SK-N-SH (cell line): ENCODE measurements at regions not wholly inside any gene's neighbourhood (a gene's known extent, or its start where the extent isn't known, plus 50 kb on each side); places are given as distances from the start of the nearest gene placed in this dataset.

ENCODE experiments used
- CTCF ChIA-PET: fragments of 300-600, 350-600 bp; formaldehyde crosslinking; extraction: SDS; loops from one replicate; lab custom pipeline; 2021; lab: Yijun Ruan, JAX
- POLR2A ChIA-PET: fragments of 350-600 bp; sonication (Branson Sonifier 250); formaldehyde crosslinking; extraction: SDS; loops from one replicate; lab custom pipeline; 2020; ENCODE audit warnings: antibody characterized with exemption, inconsistent platforms; lab: Yijun Ruan, JAX
- DNase-seq: peaks from one replicate; pipeline ENCODE4 v3.0.0; 2012
- H2AFZ ChIP-seq: fragments of 200-600 bp; sonication (generic); 2 replicates; pipeline ENCODE4 v1.8.1; 2016; ENCODE audit warnings: antibody characterized with exemption, mild to moderate bottlenecking, low read depth
- H3F3A ChIP-seq: fragments of 200-600 bp; sonication (generic); replicated peaks from 2 replicates; pipeline ENCODE3; 2016; ENCODE audit warnings: antibody characterized with exemption, mild to moderate bottlenecking; ENCODE audit not compliant: insufficient read depth
- H3K27ac ChIP-seq, 2 experiments: fragments of 200-500 bp in 1 of 2; fragments of 200-600 bp in 1 of 2; sonication (Bioruptor generic) in 1 of 2; sonication (generic), shearing (Covaris generic) in 1 of 2; 2 replicates each; pipeline versions ENCODE4 v1.5.1 to v1.6.1; 2014 to 2016; ENCODE audit warnings: low read depth in 2 of 2, inconsistent platforms in 1 of 2, low read length in 1 of 2, mild to moderate bottlenecking in 1 of 2, mixed read lengths in 1 of 2
- H3K27me3 ChIP-seq: fragments of 200-600 bp; sonication (generic), shearing (Covaris generic); 2 replicates; pipeline ENCODE4 v1.6.1; 2016; ENCODE audit warnings: mixed run types; ENCODE audit not compliant: insufficient read depth
- H3K36me3 ChIP-seq, 2 experiments: fragments of 200-500 bp in 1 of 2; fragments of 200-600 bp in 1 of 2; sonication (Bioruptor generic) in 1 of 2; sonication (generic) in 1 of 2; replicated peaks in 1 of 2; 2 replicates each; pipeline versions ENCODE3 to v1.5.1; 2014 to 2016; ENCODE audit warnings: low read length in 1 of 2, mild to moderate bottlenecking in 1 of 2; ENCODE audit not compliant: insufficient read depth in 2 of 2, control insufficient read depth in 1 of 2
- H3K4me1 ChIP-seq, 2 experiments: fragments of 200-500 bp in 1 of 2; fragments of 200-600 bp in 1 of 2; sonication (Bioruptor generic) in 1 of 2; sonication (generic), shearing (Covaris generic) in 1 of 2; 2 replicates each; pipeline versions ENCODE4 v1.5.1 to v1.6.1; 2014 to 2016; ENCODE audit warnings: low read depth in 1 of 2, low read length in 1 of 2, mixed run types in 1 of 2; ENCODE audit not compliant: insufficient read depth in 2 of 2, control insufficient read depth in 1 of 2
- H3K4me2 ChIP-seq: fragments of 200-600 bp; sonication (generic), shearing (Covaris generic); 2 replicates; pipeline ENCODE4 v1.6.1; 2017; ENCODE audit warnings: mixed run types
- H3K4me3 ChIP-seq, 2 experiments: fragments of 200-500 bp in 1 of 2; fragments of 200-600 bp in 1 of 2; sonication (Bioruptor generic) in 1 of 2; sonication (generic), shearing (Covaris generic) in 1 of 2; 2 replicates each; pipeline versions ENCODE4 v1.5.1 to v1.8.1; 2014 to 2016; ENCODE audit warnings: low read depth in 2 of 2, inconsistent platforms in 1 of 2, low read length in 1 of 2, mild to moderate bottlenecking in 1 of 2, mixed read lengths in 1 of 2, moderate library complexity in 1 of 2
- H3K79me2 ChIP-seq: fragments of 200-600 bp; sonication (generic); 2 replicates; pipeline ENCODE4 v1.8.1; 2017; ENCODE audit warnings: mild to moderate bottlenecking; ENCODE audit not compliant: insufficient read depth
- H3K9ac ChIP-seq: fragments of 200-600 bp; sonication (generic); 2 replicates; pipeline ENCODE4 v1.6.1; 2017; ENCODE audit warnings: mixed run types
- H3K9me2 ChIP-seq: fragments of 200-600 bp; sonication (generic); 2 replicates; pipeline ENCODE4 v1.6.1; 2017; ENCODE audit warnings: mixed run types
- H3K9me3 ChIP-seq: fragments of 200-600 bp; sonication (generic); 2 replicates; pipeline ENCODE4 v1.6.1; 2017; ENCODE audit warnings: mixed run types, mild to moderate bottlenecking, moderate library complexity
- H4K20me1 ChIP-seq: fragments of 200-600 bp; sonication (generic); 2 replicates; pipeline ENCODE4 v1.6.1; 2017; ENCODE audit warnings: mild to moderate bottlenecking, mixed run types; ENCODE audit not compliant: insufficient read depth
- CHD2 ChIP-seq: fragments of 150-350 bp; IDR thresholded peaks from 2 replicates; pipeline ENCODE4 v1.6.1; 2018; ENCODE audit warnings: low read length; ENCODE audit not compliant: partially characterized antibody
- EP300 ChIP-seq, 2 experiments: IDR thresholded peaks; 2 replicates each; pipeline versions ENCODE4 v1.4.0 to v1.6.1; 2012; ENCODE audit warnings: borderline replicate concordance in 1 of 2, low read depth in 1 of 2, low read length in 1 of 2
- EZH2phosphoT487 ChIP-seq: fragments of 200-600 bp; sonication (generic); IDR thresholded peaks from 2 replicates; pipeline ENCODE4 v1.6.1; 2017; ENCODE audit warnings: low read depth, mixed run types, mild to moderate bottlenecking, antibody characterized with exemption, moderate library complexity, borderline replicate concordance
- FOXJ3 ChIP-seq: sonication (generic); formaldehyde crosslinking; IDR thresholded peaks from 2 replicates; pipeline ENCODE4 v1.5.1; 2020; ENCODE audit warnings: mild to moderate bottlenecking, missing genetic modification reagents
- JUND ChIP-seq: IDR thresholded peaks from 2 replicates; pipeline ENCODE4 v1.4.0; 2012
- MEF2A ChIP-seq: IDR thresholded peaks from 2 replicates; pipeline ENCODE4 v1.4.0; 2012; ENCODE audit warnings: low read depth, borderline replicate concordance
- MXI1 ChIP-seq: IDR thresholded peaks from 2 replicates; pipeline ENCODE4 v1.6.1; 2012; ENCODE audit warnings: mild to moderate bottlenecking, low read depth, low read length, improper control_type of control experiment
- NFIC ChIP-seq: IDR thresholded peaks from 2 replicates; pipeline ENCODE4 v1.4.0; 2012; ENCODE audit warnings: borderline replicate concordance
- RCOR1 ChIP-seq: fragments of 150-350 bp; IDR thresholded peaks from 2 replicates; pipeline ENCODE4 v1.6.1; 2017; ENCODE audit warnings: antibody characterized with exemption, low read length
- RXRA ChIP-seq: IDR thresholded peaks from 2 replicates; pipeline ENCODE4 v1.4.0; 2012; ENCODE audit warnings: low read depth, mild to moderate bottlenecking, borderline replicate concordance
- SIN3A ChIP-seq: IDR thresholded peaks from 2 replicates; pipeline ENCODE4 v1.6.1; 2012; ENCODE audit warnings: low read depth, mild to moderate bottlenecking, low read length, moderate library complexity, borderline replicate concordance
- TAF1 ChIP-seq: IDR thresholded peaks from 2 replicates; pipeline ENCODE4 v1.6.1; 2012; ENCODE audit warnings: low read depth, mild to moderate bottlenecking, low read length, moderate library complexity, borderline replicate concordance
- TCF12 ChIP-seq: IDR thresholded peaks from 2 replicates; pipeline ENCODE4 v1.4.0; 2012
- TEAD4 ChIP-seq: IDR thresholded peaks from 2 replicates; pipeline ENCODE4 v1.4.0; 2012; ENCODE audit warnings: mild to moderate bottlenecking, borderline replicate concordance; ENCODE audit not compliant: insufficient read depth
- WGBS: methylation state at CpG from one replicate; pipeline ENCODE4 v1.1.6; 2017; ENCODE audit warnings: low lambda C conversion rate; 5-methylcytosine and 5-hydroxymethylcytosine counted together
- TF ChIP-seq, protein P1 (sequence below): IDR thresholded peaks from 2 replicates; pipeline ENCODE4 v1.4.0; 2012; ENCODE audit warnings: low read depth, borderline replicate concordance
- TF ChIP-seq, protein P2 (sequence below): fragments of 150-350 bp; IDR thresholded peaks from 2 replicates; pipeline ENCODE4 v1.6.1; 2017; ENCODE audit warnings: antibody characterized with exemption, low read length, low read depth, borderline replicate concordance
- TF ChIP-seq, protein P3 (sequence below): fragments of 150-350 bp; IDR thresholded peaks from 2 replicates; pipeline ENCODE4 v1.6.1; 2016; ENCODE audit warnings: mild to moderate bottlenecking, low read depth, low read length
- TF ChIP-seq, protein P4 (sequence below): IDR thresholded peaks from 2 replicates; pipeline ENCODE4 v1.6.1; 2012; ENCODE audit warnings: mild to moderate bottlenecking, low read depth, low read length, moderate library complexity
- TF ChIP-seq, protein P5 (sequence below): IDR thresholded peaks from 2 replicates; pipeline ENCODE4 v1.4.0; 2012; ENCODE audit warnings: low read depth, borderline replicate concordance

DNA sequence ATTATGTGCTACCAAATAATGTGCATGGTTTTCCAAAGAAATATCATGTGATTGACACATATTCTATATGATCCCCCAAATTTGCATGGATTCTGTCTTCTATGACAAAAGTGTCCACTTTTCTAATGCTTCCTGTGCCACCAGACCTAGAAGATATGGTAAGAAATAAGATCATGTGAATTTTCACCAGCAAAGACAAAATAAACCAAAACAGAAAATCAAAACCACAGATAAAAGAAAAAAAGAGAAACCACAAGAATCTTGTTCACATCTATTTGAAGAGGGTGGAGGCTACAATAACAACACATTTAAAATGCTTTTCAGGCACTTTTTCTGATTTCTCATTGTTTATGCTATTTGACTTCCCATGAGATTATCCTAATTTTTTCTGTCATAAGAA lies 303.4 kb downstream of the DIPK2A start:
- Histone ChIP-seq H3K27me3 (no peaks in the 10 kb centered on the region), H3K79me2 (no peaks in the 10 kb centered on the region), H3K9me3 (no peaks in the 10 kb centered on the region), H3K9ac (no peak overlapping the region), H3K9me2 (no peaks in the 10 kb centered on the region), H3F3A (no peaks in the 10 kb centered on the region)
- no peak for DNase-seq
- POLR2A ChIA-PET: no interaction called here
- CTCF ChIA-PET: no interaction called here
- TF ChIP-seq RXRA (no peak), CHD2 (no peak), FOXJ3 (CRISPR knock-in tag) (no peak), TCF12 (no peak), TEAD4 (no peak), EZH2phosphoT487 (no peak), MXI1 (no peak), NFIC (no peak), RCOR1 (no peak), MEF2A (no peak)
- TF ChIP-seq, protein P1, sequence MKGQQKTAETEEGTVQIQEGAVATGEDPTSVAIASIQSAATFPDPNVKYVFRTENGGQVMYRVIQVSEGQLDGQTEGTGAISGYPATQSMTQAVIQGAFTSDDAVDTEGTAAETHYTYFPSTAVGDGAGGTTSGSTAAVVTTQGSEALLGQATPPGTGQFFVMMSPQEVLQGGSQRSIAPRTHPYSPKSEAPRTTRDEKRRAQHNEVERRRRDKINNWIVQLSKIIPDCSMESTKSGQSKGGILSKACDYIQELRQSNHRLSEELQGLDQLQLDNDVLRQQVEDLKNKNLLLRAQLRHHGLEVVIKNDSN: no peak
- TF ChIP-seq, protein P2, sequence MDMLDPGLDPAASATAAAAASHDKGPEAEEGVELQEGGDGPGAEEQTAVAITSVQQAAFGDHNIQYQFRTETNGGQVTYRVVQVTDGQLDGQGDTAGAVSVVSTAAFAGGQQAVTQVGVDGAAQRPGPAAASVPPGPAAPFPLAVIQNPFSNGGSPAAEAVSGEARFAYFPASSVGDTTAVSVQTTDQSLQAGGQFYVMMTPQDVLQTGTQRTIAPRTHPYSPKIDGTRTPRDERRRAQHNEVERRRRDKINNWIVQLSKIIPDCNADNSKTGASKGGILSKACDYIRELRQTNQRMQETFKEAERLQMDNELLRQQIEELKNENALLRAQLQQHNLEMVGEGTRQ: no peak
- TF ChIP-seq, protein P3, sequence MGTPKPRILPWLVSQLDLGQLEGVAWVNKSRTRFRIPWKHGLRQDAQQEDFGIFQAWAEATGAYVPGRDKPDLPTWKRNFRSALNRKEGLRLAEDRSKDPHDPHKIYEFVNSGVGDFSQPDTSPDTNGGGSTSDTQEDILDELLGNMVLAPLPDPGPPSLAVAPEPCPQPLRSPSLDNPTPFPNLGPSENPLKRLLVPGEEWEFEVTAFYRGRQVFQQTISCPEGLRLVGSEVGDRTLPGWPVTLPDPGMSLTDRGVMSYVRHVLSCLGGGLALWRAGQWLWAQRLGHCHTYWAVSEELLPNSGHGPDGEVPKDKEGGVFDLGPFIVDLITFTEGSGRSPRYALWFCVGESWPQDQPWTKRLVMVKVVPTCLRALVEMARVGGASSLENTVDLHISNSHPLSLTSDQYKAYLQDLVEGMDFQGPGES: no peak
- TF ChIP-seq, all 33 proteins: peak for 0
- H2AFZ ChIP-seq: no peak overlapping the region
- no peak overlapping the region for H3K4me3 ChIP-seq
- no peak overlapping the region for H3K4me2 ChIP-seq
- no peaks in the 10 kb centered on the region for H3K4me1 ChIP-seq
- H3K27ac ChIP-seq: no peak overlapping the region
- H4K20me1 ChIP-seq: no peaks in the 10 kb centered on the region
- H3K36me3 ChIP-seq: no peaks in the 10 kb centered on the region

DNA sequence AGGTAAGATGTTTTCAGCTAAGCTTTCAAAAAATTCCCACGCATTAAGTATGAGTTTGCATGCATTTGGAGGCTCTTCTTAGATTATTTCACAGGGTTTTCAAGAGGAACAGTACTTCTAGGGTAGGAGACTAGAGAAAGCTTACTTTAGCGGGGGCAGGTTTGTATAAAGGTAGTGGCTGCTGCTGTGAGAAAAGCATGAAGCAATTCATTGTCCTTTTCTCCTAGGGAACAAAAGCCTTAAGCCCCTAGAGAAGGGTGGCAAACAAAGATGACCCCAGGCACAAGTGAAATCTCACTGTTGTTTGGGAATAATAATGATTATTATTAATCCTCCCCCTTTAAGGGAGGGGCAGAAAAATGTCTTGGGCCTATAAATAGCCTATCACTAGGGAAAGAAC lies 310.7 kb downstream of the DIPK2A start:
- no peaks in the 10 kb centered on the region for H3K27me3 ChIP-seq
- H3F3A ChIP-seq: no peaks in the 10 kb centered on the region
- H3K4me3 ChIP-seq: no peak overlapping the region
- WGBS: 0% methylated on average over 2 of the region's 2 CpGs
- no peak for DNase-seq
- no peaks in the 10 kb centered on the region for H3K36me3 ChIP-seq
- no peak overlapping the region for H2AFZ ChIP-seq
- ChIA-PET POLR2A (no interaction called here), CTCF (no interaction called here)
- H3K4me1 ChIP-seq: no peaks in the 10 kb centered on the region
- no peaks in the 10 kb centered on the region for H3K79me2 ChIP-seq
- no peak overlapping the region for H3K4me2 ChIP-seq
- no peak overlapping the region for H3K27ac ChIP-seq
- no peak overlapping the region for H3K9ac ChIP-seq
- H3K9me2 ChIP-seq: no peaks in the 10 kb centered on the region
- H3K9me3 ChIP-seq: no peaks in the 10 kb centered on the region
- H4K20me1 ChIP-seq: no peaks in the 10 kb centered on the region
- no peak for TF ChIP-seq RCOR1
- no peak for TF ChIP-seq FOXJ3 (CRISPR knock-in tag)
- TF ChIP-seq, protein P4, sequence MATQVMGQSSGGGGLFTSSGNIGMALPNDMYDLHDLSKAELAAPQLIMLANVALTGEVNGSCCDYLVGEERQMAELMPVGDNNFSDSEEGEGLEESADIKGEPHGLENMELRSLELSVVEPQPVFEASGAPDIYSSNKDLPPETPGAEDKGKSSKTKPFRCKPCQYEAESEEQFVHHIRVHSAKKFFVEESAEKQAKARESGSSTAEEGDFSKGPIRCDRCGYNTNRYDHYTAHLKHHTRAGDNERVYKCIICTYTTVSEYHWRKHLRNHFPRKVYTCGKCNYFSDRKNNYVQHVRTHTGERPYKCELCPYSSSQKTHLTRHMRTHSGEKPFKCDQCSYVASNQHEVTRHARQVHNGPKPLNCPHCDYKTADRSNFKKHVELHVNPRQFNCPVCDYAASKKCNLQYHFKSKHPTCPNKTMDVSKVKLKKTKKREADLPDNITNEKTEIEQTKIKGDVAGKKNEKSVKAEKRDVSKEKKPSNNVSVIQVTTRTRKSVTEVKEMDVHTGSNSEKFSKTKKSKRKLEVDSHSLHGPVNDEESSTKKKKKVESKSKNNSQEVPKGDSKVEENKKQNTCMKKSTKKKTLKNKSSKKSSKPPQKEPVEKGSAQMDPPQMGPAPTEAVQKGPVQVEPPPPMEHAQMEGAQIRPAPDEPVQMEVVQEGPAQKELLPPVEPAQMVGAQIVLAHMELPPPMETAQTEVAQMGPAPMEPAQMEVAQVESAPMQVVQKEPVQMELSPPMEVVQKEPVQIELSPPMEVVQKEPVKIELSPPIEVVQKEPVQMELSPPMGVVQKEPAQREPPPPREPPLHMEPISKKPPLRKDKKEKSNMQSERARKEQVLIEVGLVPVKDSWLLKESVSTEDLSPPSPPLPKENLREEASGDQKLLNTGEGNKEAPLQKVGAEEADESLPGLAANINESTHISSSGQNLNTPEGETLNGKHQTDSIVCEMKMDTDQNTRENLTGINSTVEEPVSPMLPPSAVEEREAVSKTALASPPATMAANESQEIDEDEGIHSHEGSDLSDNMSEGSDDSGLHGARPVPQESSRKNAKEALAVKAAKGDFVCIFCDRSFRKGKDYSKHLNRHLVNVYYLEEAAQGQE: no peak
- TF ChIP-seq EP300 (IDR thresholded peaks at IDR 0.05; ENCODE audit: borderline replicate concordance in 1 of 2, low read depth in 1 of 2, low read length in 1 of 2): no peak
- TF ChIP-seq MXI1: no peak
- no peak for TF ChIP-seq JUND
- no peak for TF ChIP-seq NFIC
- TF ChIP-seq SIN3A: no peak
- no peak for TF ChIP-seq TAF1
- TF ChIP-seq CHD2: no peak
- TF ChIP-seq, protein P5, sequence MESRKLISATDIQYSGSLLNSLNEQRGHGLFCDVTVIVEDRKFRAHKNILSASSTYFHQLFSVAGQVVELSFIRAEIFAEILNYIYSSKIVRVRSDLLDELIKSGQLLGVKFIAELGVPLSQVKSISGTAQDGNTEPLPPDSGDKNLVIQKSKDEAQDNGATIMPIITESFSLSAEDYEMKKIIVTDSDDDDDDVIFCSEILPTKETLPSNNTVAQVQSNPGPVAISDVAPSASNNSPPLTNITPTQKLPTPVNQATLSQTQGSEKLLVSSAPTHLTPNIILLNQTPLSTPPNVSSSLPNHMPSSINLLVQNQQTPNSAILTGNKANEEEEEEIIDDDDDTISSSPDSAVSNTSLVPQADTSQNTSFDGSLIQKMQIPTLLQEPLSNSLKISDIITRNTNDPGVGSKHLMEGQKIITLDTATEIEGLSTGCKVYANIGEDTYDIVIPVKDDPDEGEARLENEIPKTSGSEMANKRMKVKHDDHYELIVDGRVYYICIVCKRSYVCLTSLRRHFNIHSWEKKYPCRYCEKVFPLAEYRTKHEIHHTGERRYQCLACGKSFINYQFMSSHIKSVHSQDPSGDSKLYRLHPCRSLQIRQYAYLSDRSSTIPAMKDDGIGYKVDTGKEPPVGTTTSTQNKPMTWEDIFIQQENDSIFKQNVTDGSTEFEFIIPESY: no peak
- TF ChIP-seq MEF2A: no peak
